NCI-H2081 treated with DMSO at 0.1 percent for 48 hours (cell line): ENCODE measurements at regions not wholly inside any gene's neighbourhood (a gene's known extent, or its start where the extent isn't known, plus 50 kb on each side); places are given as distances from the start of the nearest gene placed in this dataset.
"Not testable (repeated sequence)": the region's sequence is repeated elsewhere in the genome, so short reads cannot be mapped to it uniquely, and the experiment has no call there.

Experiments
- DNase-seq: peaks from one replicate; lab custom pipeline; 2025; lab: John Stamatoyannopoulos, UW

DNA sequence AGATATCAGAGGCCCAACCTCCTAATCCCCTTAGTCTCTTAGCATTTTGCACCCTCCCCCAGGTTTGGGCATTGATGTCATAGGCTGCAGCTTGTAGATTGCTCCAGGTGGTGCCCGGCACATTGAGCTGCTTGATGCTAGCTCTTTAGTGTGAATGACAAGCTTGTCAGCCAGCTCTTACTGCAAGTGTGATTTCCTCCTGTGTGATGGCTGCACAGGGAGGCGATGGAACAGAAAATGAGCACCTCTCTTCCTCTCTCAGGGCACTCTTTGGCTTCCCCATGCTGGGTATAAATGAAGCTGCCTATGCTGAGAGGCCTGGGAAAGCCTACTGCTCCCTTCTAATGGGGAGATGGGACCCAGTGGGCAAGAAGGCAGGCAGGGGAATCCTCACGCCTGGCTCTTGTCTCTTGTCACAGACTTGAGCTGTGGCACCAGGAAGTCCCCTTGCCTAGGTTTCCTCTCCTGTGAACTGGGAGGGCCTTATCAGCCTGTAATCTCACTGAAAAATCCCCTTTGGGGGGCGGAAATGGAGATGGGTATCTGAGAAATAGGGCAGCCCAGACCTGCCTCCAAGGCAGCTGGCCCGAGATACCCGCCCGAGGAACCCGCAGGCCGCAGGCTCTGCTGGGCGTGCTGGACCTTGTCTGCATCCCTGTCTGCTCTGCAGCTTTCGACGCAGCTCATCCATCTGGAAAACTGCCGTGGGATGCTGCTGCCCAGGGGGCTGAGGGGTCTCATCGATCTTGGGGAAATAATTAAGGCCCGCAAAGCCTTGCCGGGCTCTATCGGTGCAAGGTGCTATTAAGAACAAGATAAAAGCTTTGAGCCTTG is 163.5 kb upstream of the CXCR4 start:
- DNase-seq: no peak

DNA sequence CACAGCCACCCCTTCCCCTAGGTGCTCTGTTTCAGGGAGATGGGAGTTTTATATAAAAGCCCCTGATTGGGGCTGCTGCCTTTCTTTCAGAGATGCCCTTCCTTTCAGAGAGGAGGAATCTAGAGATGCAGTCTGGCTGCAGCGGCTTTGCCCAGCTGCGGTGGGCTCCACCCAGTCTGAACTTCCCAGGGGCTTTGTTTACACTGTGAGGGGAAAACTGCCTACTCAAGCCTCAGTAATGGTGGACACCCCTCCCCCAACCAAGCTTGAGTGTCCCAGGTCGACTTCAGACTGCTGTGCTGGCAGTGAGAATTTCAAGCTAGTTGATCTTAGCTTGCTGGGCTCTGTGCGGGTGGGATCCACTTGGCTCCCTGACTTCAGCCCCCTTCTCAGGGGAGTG is 148.4 kb upstream of the CXCR4 start:
- not testable (repeated sequence) for DNase-seq

DNA sequence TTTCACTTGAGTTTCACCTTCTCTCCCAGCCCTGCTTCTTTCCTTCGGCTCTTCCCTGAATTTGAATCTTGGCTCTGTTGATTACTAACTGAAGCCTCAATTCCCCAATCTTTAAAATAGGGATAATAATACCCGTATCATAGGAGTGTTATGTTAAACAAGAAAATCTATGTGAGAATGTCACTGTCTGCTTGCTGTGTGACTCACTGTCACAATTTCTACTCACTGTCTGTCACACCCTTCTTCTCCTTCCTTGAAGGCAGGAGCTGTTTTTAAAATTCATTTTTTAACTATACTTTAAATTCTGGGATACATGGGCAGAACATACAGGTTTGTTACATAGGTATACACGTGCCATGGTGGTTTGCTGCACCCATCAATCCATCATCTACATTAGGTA is 141.6 kb upstream of the CXCR4 start:
- no peak for DNase-seq

DNA sequence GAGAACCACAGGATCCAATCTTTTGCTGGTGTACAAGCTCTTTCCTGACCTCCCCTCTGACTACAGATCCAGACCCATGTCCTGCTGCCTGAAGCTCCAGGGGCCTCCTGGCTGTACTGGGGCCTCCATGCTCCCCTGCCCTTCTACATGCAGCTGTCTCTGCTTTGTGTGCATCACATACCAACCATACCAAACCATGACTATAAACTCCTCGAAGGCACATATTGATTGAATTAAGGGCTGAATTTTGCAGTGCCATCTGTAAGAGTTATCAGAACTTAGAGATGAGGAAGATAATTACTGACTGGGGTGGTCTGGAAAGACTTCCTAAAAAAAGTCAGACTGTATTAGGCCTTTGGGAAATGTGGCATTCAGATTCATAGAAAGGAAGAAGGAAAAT is 139.9 kb upstream of the CXCR4 start:
- DNase-seq: no peak

DNA sequence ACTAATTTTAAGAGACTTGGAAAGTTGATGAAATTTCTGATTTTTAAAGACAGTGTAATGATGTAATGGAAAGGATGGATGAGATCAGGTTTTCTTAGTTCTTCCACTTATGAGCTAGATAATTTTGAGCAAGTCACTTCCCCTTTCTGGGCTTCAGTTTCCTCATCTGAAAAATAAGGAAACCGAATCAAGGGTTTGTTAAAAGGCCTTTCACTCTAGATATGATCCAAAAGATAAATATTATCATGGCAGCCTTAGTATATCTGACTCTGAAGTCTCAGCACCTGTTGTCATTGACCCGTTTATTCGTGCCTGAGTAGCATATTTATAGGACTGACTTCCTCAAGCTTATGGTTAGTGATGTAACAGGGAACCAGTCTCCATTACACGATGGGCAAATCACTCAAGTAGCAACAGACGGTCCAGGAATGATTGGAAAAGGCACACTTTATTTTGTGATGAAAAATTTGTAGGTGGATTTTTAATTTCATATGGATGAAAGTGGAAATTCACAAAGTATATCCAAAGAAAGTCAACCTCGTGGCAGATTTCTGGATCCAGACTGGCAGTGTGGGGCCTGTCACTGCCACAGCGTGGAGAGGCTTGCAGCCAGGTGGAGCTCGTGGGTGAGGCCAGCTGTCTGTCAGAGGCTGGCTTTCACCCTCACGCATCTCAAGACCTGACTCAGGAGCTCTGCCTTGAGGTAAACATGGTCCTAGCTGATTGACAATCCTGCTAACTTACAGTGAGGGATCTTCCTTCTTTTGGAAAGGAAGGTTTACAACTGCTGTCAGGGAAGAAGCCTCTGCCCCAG is 137.9 kb upstream of the CXCR4 start:
- DNase-seq: no peak

DNA sequence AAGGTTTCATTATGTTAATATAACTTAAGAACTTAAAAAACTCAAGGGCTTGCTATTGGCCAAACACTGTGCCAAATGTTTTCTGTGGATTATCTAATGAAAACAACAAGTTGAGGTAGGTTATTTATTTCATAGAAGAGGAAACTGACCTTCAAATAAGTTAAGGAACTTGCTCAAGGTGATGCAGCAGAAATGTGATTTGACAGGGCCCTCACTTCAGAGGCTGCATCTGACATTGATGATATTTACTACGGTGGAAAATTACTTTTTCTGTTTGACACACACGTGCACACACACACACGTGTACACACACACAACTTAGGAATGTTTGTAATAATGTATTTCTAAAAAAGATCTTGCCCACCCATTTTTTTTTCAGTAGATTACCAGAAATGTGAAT is 137.2 kb upstream of the CXCR4 start:
- no peak for DNase-seq

DNA sequence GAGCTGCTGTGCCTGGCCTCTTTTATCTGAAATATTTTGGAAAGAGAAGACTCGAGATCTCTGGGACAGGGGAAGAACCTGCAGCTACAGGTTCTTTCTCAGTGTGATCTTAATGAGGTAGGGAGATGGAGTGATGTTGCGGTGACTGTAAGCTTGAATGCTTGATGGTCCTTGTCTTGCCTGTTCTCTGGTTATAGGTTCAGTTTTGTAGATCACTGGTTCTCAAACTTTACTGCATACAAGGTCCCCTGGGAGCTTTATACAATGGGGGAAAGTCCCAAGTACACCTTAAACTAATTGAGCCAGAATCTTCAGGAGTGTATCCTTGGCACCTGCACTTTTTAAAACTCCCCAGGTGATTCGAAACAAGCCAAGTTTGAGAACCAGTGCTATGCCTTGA is 136.7 kb upstream of the CXCR4 start:
- DNase-seq: no peak

DNA sequence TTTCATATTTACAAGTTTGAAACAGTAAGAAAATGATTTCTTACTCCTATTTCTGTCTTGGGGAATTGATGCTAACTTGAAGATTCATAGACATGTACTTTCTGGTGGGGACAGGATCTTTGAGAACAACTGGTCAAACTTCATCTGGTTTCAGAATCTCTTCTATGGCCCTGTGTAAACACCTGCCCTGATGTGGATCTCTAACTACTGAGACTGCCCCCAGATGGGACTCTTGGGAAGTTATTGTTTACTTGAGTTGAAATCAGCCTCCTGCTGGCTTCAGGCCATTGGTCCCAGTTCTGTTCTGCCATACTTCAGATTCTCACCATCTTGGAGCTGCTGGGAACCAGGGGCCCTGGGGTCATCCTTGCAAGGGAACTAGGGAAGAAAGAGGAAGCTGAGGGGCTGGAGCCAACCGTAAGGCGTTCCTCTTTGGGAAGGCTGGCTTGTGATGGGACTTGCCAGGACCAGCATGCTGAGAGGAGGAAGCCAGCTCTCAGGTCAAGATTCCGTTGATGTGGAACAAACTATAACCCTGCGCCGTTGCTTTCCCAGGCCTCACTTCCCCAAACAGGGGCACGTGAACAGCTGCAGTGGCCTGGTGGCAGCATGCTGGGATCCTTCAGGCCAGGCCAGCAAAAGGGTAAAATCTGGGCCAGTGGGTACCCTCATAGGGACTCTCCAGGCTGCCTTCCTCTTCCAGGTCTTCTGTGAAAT is 135.5 kb upstream of the CXCR4 start:
- no peak for DNase-seq

DNA sequence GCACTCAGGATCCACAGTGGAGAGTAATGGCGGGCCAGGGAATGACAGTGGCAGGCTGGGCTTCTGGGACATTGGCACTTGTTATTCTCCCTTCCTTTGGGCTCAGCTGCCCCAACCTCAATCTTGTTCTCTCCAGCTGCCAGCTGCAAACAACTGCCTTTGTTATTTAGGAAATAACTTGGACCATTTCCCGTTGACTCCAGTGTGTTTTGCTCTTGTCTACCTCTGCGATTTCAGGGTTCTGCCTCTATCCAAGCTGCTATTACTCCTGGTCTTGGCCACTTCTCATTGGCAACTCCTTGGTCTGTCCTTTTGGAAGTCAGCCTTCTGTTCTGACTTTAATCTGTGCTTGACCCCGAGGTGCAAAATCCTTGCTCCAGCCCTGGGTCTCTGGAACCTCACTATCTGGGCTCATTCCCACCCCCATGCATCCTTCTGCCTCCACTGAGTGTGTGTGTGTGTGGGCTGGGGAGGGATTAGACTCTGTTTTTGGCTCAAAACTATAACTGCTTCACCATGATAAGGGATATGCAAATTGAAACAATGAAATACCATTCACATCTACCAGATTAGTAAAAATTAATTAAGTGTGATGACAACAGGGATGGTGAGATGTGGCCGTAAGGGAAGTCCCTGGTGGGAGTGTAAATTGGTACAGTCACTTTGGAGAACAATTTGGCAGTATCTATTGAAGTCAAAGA is 134.1 kb upstream of the CXCR4 start:
- no peak for DNase-seq

DNA sequence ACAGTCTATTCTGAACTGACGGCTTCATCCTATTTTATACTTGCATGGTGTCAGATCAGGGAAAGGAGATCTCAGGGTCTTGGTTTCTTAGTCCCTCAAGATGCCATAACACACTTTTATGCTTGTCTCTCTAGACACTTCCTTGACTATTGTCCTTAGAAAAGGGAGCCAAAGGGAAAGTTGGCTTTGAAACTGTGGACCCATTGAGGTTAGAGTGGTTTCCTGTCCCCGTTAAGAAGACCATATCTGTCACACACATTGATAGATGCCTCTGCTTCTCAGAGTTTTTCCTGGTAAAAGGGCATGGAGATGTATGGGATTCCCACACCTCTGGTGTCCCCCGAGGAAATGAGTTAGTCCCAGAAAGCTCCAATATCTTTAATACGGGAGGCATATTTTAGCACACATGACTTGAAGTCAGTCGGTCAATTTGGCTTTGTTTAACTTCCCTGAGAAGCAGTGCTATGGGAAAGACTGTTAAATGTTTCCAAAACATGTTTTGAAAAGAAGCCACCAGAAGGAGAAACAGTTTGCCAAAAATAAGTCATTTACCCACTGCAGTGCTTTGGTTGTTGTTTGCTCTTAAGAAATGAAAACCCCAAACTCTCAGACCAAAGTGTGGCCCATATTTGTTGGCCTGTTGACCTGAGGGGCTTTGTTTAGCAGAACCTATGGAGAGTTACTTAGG is 133.4 kb upstream of the CXCR4 start:
- DNase-seq: no peak

DNA sequence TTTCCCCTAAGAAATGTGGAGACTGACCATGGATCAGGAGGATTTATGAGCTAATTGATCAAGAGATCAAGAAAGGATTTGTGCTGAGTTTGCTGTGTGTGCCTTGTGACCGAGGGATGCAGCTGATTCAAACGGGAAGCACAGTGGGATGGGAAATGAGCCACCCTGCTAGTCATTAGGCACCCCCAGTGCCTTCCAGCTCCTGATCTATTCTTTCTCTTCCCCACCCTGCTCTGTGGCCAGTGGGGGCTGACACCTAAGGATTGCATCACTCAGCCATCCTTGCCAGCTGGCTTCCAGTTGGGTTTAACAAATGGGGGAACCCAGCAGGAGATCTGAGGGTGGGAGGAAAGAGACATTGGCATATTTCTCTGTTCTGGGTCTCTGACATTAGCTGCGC is 132.2 kb upstream of the CXCR4 start:
- no peak for DNase-seq

DNA sequence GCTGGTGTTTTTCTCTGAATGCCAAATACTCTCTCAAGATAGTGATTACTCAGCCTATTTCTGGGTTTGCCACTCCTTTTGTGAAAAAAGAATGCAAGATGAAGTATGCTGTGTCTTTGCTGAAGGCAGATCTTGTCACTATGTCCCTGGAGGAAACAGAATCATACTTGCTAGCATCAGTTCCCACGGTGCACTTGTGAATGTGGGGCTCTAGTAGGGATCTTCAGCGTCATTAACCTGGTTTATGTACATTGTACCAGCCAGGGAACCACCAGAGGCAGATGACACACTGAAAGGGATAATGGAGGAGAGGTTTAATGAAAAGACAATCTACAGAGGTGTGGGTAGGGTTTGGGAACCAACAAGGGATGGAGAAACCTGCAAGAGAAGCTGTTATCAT is 131.0 kb upstream of the CXCR4 start:
- no peak for DNase-seq

DNA sequence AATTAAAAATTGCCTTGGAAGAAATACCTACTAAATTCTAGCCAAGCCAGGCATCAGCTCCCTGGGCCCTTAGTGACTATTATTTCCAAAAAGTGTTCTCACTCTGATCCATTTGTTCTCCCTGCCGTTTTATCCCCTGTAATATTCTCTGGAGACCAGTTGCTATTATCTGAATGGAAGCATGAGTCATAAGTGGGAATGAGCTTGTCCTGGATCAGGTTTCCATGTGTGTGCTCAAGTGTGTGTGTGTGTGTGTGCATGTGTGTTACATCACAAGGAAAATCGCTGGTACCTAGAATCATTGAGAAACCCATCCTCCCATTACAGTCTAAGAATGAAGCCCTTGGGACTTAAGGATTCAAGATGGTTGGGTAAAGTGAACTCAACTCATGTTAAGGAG is 130.3 kb upstream of the CXCR4 start:
- no peak for DNase-seq

DNA sequence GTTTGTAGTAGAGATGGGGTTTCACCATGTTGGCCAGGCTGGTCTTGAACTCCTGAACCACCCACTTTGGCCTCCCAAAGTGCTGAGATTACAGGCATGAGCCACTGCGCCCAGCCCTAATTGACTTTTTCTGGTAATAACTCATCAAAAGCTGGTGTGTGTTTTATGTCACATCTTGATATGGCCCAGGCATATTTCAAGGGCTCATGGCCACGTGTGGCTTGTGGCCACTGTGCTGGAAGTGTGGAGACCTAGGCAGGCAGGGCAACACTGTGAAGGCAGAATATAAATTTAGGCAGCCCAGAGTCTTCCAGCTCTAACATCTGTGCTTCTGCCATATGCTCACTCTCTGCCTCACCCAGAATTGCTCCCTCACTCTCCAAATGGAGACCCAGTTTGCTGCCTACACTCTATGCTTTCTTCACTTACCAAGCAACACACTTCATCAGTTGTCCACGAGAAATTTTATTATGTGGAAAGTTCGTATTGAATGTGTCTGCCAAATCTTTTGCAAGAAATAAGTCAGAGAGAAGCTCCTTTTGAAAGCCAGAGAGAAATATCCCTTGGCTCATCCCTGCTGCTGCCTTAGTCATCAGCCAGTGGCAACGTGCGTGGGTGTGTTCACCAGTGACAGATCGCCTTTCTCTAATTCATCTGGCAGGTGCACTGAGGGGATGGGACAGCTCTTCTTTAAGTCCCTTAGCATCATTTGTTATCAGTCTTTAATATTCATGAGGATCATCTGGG is 129.4 kb upstream of the CXCR4 start:
- DNase-seq: no peak

DNA sequence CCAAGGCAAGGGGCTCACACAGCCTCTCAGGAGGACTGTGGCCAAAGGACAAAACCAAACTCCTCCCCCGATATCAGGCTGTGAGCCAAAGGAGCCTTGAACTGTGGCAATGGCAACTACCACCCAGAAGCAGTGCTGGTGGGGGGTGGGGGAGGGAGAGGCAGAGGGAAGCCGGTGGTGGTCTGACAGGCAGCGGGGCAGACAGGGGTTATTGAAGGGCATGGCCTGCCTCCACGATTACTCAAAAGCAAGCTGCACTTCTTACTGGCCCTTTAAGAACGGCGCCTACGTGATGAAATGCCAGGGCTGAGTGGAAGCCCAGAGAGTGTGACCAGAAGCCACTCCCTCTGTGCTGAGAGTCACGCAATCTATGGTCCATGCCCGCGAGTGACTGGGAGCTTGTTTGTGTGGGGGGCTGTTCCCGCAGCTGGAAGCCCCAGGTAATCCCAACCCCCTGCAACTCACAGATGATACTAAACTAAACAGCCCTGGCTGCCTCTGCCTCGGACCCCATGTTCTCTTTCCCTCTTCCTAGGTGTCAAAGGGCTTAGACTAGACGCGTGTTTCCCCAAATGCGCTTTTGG is 128.2 kb upstream of the CXCR4 start:
- no peak for DNase-seq

DNA sequence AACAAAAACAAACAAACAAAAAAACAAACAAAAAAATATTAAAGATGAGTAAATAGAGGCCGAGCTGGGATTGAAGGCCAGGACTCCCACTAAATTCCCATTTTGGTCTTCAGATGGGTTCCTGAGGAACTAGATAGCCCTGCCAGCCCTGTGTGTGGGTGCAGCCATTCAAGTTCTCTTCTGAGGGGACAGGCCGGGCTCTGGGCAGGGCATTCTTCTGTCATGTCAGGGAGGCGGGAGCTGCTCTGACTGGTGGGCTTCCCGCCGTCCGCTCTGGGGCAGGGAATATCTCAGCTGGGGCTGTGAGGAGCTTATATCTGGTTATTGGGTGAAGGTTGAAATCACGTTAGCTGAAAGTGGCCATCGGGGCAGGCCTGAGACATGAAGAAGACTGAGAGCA is 127.3 kb upstream of the CXCR4 start:
- DNase-seq: no peak

DNA sequence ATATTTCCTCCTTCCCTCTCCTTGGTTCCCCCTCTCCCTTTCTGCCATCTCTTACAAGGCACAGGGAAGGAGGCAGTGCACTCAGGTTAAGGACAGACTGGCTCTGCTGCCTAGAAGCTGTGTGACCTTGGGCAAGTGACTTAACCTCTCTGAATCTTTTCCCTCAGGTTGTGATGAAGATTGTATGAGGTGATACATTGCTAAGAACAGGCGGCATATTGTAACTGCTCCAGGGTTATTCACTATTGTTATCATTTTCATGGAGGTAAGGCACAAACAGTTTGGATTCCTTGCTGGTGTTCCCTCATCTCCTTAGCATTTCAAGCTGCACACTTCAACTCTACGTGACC is 126.6 kb upstream of the CXCR4 start:
- no peak for DNase-seq

DNA sequence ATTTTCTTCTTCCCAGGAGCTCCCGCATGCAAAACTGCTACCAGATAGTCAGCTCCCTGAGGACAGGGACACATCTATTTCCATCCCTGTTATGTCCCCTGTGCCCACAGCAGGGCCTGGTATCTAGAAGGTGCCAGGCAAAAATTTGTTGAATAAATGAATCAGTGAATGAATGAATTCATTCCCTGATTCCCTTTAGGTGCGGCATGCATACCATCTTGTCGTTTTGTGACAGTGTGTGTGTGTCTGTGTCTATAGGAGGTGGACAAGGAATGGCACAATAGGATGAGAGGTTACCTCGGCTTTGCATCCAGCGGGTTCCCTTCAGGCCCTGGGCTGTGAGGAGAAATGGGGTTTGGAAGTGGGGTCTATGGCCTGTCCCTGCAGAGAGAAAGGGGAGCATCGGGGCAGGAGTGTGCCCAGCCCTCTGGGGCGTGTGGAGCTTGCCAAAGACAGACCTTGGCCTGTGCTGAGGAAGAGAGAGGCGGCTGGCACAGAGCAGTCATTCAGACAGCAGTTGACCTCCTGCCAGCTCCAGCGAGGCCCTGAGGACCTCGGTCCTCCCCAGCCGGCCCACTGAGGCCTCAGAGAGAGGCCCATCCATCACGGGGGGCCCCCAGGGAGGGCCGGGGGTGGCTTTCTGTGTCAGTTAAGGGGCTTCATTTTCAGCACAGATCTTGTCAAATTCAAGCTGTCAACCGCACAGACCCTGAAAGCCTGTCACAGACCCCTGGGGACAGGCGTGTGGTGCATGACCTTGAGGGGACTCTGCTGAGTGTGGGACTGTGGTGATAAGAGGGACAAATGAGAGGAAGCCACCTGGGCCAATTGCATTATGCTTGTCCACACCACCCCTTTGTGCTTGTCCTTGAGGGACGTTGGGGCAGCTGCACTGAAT is 125.9 kb upstream of the CXCR4 start:
- no peak for DNase-seq

DNA sequence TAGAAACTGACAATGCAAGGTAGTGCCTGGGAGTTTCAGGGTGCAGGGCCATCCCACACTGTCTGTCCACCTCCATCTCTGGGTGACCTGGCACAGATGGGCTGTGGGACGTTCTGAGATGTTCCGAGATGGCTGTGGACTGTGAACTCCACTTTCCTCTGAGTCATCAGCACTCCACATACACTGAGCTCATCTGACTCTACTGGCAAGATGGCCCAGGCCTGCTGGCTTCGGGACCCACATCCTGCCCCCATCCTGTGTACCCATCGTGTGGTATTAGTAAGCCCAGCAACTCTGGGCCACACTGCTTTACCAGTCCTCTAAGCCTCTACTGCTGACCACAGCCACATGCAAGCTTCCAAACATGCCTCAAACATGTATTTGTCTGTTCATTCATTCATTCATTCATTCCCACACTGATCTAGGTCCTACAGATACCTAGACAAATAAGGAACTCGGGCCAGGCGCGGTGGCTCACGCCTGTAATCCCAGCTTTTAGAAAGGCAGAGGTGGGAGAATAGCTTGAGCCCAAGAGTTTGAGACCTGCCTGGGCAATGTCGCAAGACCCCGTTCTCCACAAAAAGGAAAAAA is 124.8 kb upstream of the CXCR4 start:
- no peak for DNase-seq
